ENCODE measurements at regions not wholly inside any gene's neighbourhood (a gene's known extent, or its start where the extent isn't known, plus 50 kb on each side); places are given as distances from the start of the nearest gene placed in this dataset.

- ChIA-PET POLR2A (no interaction called here), CTCF (ENCODE audit: low intra/inter-chr PET ratio, low total read pairs) (no interaction called here)
- Histone ChIP-seq H3K4me1 (ENCODE audit: insufficient read depth, low read length) (no peaks in the 10 kb centered on the region), H3K4me3 (replicated peaks in 1 of 3; ENCODE audit: insufficient read depth in 1 of 3, low read depth in 2 of 3, low read length in 3 of 3) (no peak overlapping the region), H3K9ac (ENCODE audit: insufficient read depth, low read depth, low read length) (no peak overlapping the region), H3K4me2 (ENCODE audit: low read depth, low read length) (no peak overlapping the region), H3K36me3 (replicated peaks in 1 of 2; ENCODE audit: control insufficient read depth in 1 of 2, insufficient read depth in 2 of 2, low read length in 2 of 2) (no peaks in the 10 kb centered on the region), H3K27me3 (ENCODE audit: control insufficient read depth in 1 of 2, insufficient read depth in 2 of 2, low read length in 2 of 2) (no peaks in the 10 kb centered on the region; a peak in 1 of 5 replicates), H3K79me2 (ENCODE audit: insufficient read depth, low read length) (no peaks in the 10 kb centered on the region), H3K9me3 (ENCODE audit: low read length) (no peaks in the 10 kb centered on the region), H2AFZ (ENCODE audit: low read length) (no peak overlapping the region), H4K20me1 (ENCODE audit: insufficient read depth, low read length) (no peaks in the 10 kb centered on the region), H3K27ac (ENCODE audit: extremely low read length, insufficient read depth, low read length) (no peak overlapping the region)
- in situ Hi-C loops (cut with HindIII; ENCODE audit: extremely low pct_ligation_motif_present, low pct_unique_long_range_greater_than_20kb) = no loop called here
- intact Hi-C loops (cut with micrococcal nuclease; ENCODE audit: unreplicated experiment) = no loop called here
- DNase-seq (ENCODE audit: low spot score) = no peak
- 24% methylated on average over 8 of the region's 8 CpGs for WGBS (ENCODE audit: low lambda C conversion rate)
- no peak for FAIRE-seq
- TF ChIP-seq U2AF1 (optimal IDR thresholded peaks at IDR 0.05; ENCODE audit: low read depth, low read length) = no peak
- BruUV-seq (replicated peaks) = no TSS peak
- no peak for ATAC-seq
These were observed 1105.1 kb upstream of the TENM3 start for GRCh38 chr4:181138116-181138515.

GRCh38 chr4:181140037-181140603 is 1103.1 kb upstream of the TENM3 start:
- ChIA-PET CTCF (ENCODE audit: low intra/inter-chr PET ratio, low total read pairs) (no interaction called here), POLR2A (no interaction called here)
- ATAC-seq (no peak), DNase-seq (ENCODE audit: low spot score) (no peak), FAIRE-seq (no peak)
- H3K36me3 ChIP-seq (replicated peaks in 1 of 2; ENCODE audit: control insufficient read depth in 1 of 2, insufficient read depth in 2 of 2, low read length in 2 of 2) = no peaks in the 10 kb centered on the region
- H3K27ac ChIP-seq (ENCODE audit: extremely low read length, insufficient read depth, low read length) = no peak overlapping the region
- 29% methylated on average over 6 of the region's 6 CpGs for WGBS (ENCODE audit: low lambda C conversion rate)
- no peaks in the 10 kb centered on the region for H4K20me1 ChIP-seq (ENCODE audit: insufficient read depth, low read length)
- TF ChIP-seq RBFOX2 (IDR thresholded peaks at IDR 0.05; ENCODE audit: low read depth, low read length) = no peak
- TF ChIP-seq MAFK (conservative IDR thresholded peaks at IDR 0.05 in 1 of 2, IDR thresholded peaks at IDR 0.05 in 1 of 2; ENCODE audit: low read length in 2 of 2) = no peak
- no peak for TF ChIP-seq NR2F1 (CRISPR knock-in tag; IDR thresholded peaks at IDR 0.05)
- no peak for TF ChIP-seq ZNF17 (CRISPR knock-in tag; IDR thresholded peaks at IDR 0.05)
- no peak for TF ChIP-seq ZFP41 (CRISPR knock-in tag; IDR thresholded peaks at IDR 0.05; ENCODE audit: borderline replicate concordance)
- TF ChIP-seq SIN3A (IDR thresholded peaks at IDR 0.05; ENCODE audit: borderline replicate concordance, low read depth, low read length) = no peak
- TF ChIP-seq MZF1 (CRISPR knock-in tag; IDR thresholded peaks at IDR 0.05; ENCODE audit: borderline replicate concordance) = no peak
- TF ChIP-seq ZNF292 (CRISPR knock-in tag; IDR thresholded peaks at IDR 0.05; ENCODE audit: borderline replicate concordance, low read depth) = no peak
- TF ChIP-seq ZBTB44 (CRISPR knock-in tag; IDR thresholded peaks at IDR 0.05) = no peak
- no peak overlapping the region for H3K9ac ChIP-seq (ENCODE audit: insufficient read depth, low read depth, low read length)
- no TSS peak for BruUV-seq (replicated peaks)
- in situ Hi-C loops (cut with HindIII; ENCODE audit: extremely low pct_ligation_motif_present, low pct_unique_long_range_greater_than_20kb) = loop anchor here (5.0 kb wide), 1 partner anchor 387 kb away; no protein-coding TSS in a partner anchor
- no peak overlapping the region for H3K4me2 ChIP-seq (ENCODE audit: low read depth, low read length)
- H3K9me3 ChIP-seq (ENCODE audit: low read length) = no peaks in the 10 kb centered on the region
- no peak overlapping the region for H2AFZ ChIP-seq (ENCODE audit: low read length)
- H3K4me3 ChIP-seq (replicated peaks in 1 of 3; ENCODE audit: insufficient read depth in 1 of 3, low read depth in 2 of 3, low read length in 3 of 3) = no peak overlapping the region
- intact Hi-C loops (cut with micrococcal nuclease; ENCODE audit: unreplicated experiment) = loop anchor here (5.0 kb wide), 1 partner anchor 313 kb away; no protein-coding TSS in a partner anchor
- H3K4me1 ChIP-seq (ENCODE audit: insufficient read depth, low read length) = no peaks in the 10 kb centered on the region
- H3K27me3 ChIP-seq (ENCODE audit: control insufficient read depth in 1 of 2, insufficient read depth in 2 of 2, low read length in 2 of 2) = no peaks in the 10 kb centered on the region; a peak in 1 of 5 replicates
- H3K79me2 ChIP-seq (ENCODE audit: insufficient read depth, low read length) = no peaks in the 10 kb centered on the region

Data from HepG2 (cell line).